ENCODE measurements at regions not wholly inside any gene's neighbourhood (a gene's known extent, or its start where the extent isn't known, plus 50 kb on each side); places are given as distances from the start of the nearest gene placed in this dataset.

DNA sequence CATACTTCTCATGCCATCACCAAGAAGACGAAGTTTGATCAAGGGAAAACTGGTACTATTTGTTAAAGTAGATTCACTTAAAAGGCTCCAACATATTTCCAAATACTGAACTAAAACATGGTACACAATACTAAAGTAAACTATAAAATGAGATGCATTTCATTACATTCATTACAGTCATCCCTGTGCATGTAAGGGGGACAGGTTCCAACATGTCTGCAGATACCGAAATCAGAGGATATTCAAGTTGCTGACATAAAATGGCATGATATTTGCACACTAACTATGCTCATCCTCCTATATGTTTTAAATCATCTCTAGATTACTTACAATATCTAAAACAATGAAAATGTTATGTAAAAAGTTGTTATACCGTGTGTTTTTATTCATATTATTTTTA lies 893.9 kb upstream of the MANEA start:
- no peaks in the 10 kb centered on the region for H3K27me3 ChIP-seq (replicated peaks; ENCODE audit: insufficient read depth, low read length)
- no peaks in the 10 kb centered on the region for H3K4me1 ChIP-seq (ENCODE audit: low read length)
- H3K9me2 ChIP-seq (replicated peaks; ENCODE audit: insufficient read depth, low read length), result no peaks in the 10 kb centered on the region
- no peaks in the 10 kb centered on the region for H3K9me3 ChIP-seq (replicated peaks; ENCODE audit: insufficient read depth, low read length)
- H3K79me2 ChIP-seq (ENCODE audit: low read length), result no peaks in the 10 kb centered on the region
- no peaks in the 10 kb centered on the region for H3F3A ChIP-seq (ENCODE audit: insufficient read depth, low read length)
- no peak overlapping the region for H3K4me2 ChIP-seq (ENCODE audit: low read depth, low read length)
- H3K27ac ChIP-seq (ENCODE audit: low read length), result no peak overlapping the region
- no peak for DNase-seq
- H2AFZ ChIP-seq (ENCODE audit: low read length), result no peak overlapping the region
- TF ChIP-seq EZH2 (optimal IDR thresholded peaks at IDR 0.05; ENCODE audit: low read depth, low read length) (no peak), EZH2phosphoT487 (IDR thresholded peaks at IDR 0.05; ENCODE audit: low read length) (no peak)
- TF ChIP-seq, protein P1, sequence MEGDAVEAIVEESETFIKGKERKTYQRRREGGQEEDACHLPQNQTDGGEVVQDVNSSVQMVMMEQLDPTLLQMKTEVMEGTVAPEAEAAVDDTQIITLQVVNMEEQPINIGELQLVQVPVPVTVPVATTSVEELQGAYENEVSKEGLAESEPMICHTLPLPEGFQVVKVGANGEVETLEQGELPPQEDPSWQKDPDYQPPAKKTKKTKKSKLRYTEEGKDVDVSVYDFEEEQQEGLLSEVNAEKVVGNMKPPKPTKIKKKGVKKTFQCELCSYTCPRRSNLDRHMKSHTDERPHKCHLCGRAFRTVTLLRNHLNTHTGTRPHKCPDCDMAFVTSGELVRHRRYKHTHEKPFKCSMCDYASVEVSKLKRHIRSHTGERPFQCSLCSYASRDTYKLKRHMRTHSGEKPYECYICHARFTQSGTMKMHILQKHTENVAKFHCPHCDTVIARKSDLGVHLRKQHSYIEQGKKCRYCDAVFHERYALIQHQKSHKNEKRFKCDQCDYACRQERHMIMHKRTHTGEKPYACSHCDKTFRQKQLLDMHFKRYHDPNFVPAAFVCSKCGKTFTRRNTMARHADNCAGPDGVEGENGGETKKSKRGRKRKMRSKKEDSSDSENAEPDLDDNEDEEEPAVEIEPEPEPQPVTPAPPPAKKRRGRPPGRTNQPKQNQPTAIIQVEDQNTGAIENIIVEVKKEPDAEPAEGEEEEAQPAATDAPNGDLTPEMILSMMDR (IDR thresholded peaks at IDR 0.05; ENCODE audit: low read length), result no peak
- H3K36me3 ChIP-seq (replicated peaks; ENCODE audit: insufficient read depth, low read length), result no peaks in the 10 kb centered on the region
- H3K4me3 ChIP-seq (ENCODE audit: low read length), result no peak overlapping the region
- no peak overlapping the region for H3K9ac ChIP-seq (ENCODE audit: low read length)
- no peaks in the 10 kb centered on the region for H4K20me1 ChIP-seq (ENCODE audit: insufficient read depth, low read length)

GRCh38 chr6:94680669-94681212 lies 896.6 kb upstream of the MANEA start:
- no peak for DNase-seq
- no peaks in the 10 kb centered on the region for H4K20me1 ChIP-seq (ENCODE audit: insufficient read depth, low read length)
- no peaks in the 10 kb centered on the region for H3F3A ChIP-seq (ENCODE audit: insufficient read depth, low read length)
- H2AFZ ChIP-seq (ENCODE audit: low read length), result no peak overlapping the region
- no peaks in the 10 kb centered on the region for H3K9me3 ChIP-seq (replicated peaks; ENCODE audit: insufficient read depth, low read length)
- H3K79me2 ChIP-seq (ENCODE audit: low read length), result no peaks in the 10 kb centered on the region
- H3K4me3 ChIP-seq (ENCODE audit: low read length), result no peak overlapping the region
- TF ChIP-seq EZH2 (optimal IDR thresholded peaks at IDR 0.05; ENCODE audit: low read depth, low read length) (no peak), EZH2phosphoT487 (IDR thresholded peaks at IDR 0.05; ENCODE audit: low read length) (no peak)
- TF ChIP-seq, protein P1 (IDR thresholded peaks at IDR 0.05; ENCODE audit: low read length), result no peak
- H3K9me2 ChIP-seq (replicated peaks; ENCODE audit: insufficient read depth, low read length), result no peaks in the 10 kb centered on the region
- H3K4me2 ChIP-seq (ENCODE audit: low read depth, low read length), result no peak overlapping the region
- no peaks in the 10 kb centered on the region for H3K36me3 ChIP-seq (replicated peaks; ENCODE audit: insufficient read depth, low read length)
- H3K27me3 ChIP-seq (replicated peaks; ENCODE audit: insufficient read depth, low read length), result no peaks in the 10 kb centered on the region
- H3K4me1 ChIP-seq (ENCODE audit: low read length), result no peaks in the 10 kb centered on the region
- H3K27ac ChIP-seq (ENCODE audit: low read length), result no peak overlapping the region
- H3K9ac ChIP-seq (ENCODE audit: low read length), result no peak overlapping the region

- Histone ChIP-seq H3K36me3 (replicated peaks; ENCODE audit: insufficient read depth, low read length) (no peaks in the 10 kb centered on the region), H3K27me3 (replicated peaks; ENCODE audit: insufficient read depth, low read length) (no peaks in the 10 kb centered on the region), H3K4me3 (ENCODE audit: low read length) (no peak overlapping the region), H3K9me2 (replicated peaks; ENCODE audit: insufficient read depth, low read length) (no peaks in the 10 kb centered on the region), H3K4me1 (ENCODE audit: low read length) (no peaks in the 10 kb centered on the region), H3K79me2 (ENCODE audit: low read length) (no peaks in the 10 kb centered on the region), H3F3A (ENCODE audit: insufficient read depth, low read length) (no peaks in the 10 kb centered on the region), H2AFZ (ENCODE audit: low read length) (no peak overlapping the region), H3K9ac (ENCODE audit: low read length) (no peak overlapping the region), H3K27ac (ENCODE audit: low read length) (no peak overlapping the region), H4K20me1 (ENCODE audit: insufficient read depth, low read length) (no peaks in the 10 kb centered on the region), H3K9me3 (replicated peaks; ENCODE audit: insufficient read depth, low read length) (no peaks in the 10 kb centered on the region), H3K4me2 (ENCODE audit: low read depth, low read length) (no peak overlapping the region)
- no peak for DNase-seq
- TF ChIP-seq EZH2phosphoT487 (IDR thresholded peaks at IDR 0.05; ENCODE audit: low read length), result no peak
- TF ChIP-seq, protein P1 (IDR thresholded peaks at IDR 0.05; ENCODE audit: low read length), result no peak
- TF ChIP-seq EZH2 (optimal IDR thresholded peaks at IDR 0.05; ENCODE audit: low read depth, low read length), result no peak
These were observed 904.1 kb upstream of the MANEA start for GRCh38 chr6:94673251-94673650.

Measured in MM.1S (cell line).